ENCODE measurements at regions not wholly inside any gene's neighbourhood (a gene's known extent, or its start where the extent isn't known, plus 50 kb on each side); places are given as distances from the start of the nearest gene placed in this dataset.

- no peak for TF ChIP-seq FOXK2 (IDR thresholded peaks at IDR 0.05)
- TF ChIP-seq FOXM1 (IDR thresholded peaks at IDR 0.05; ENCODE audit: borderline replicate concordance), result no peak
- TF ChIP-seq SUZ12 (IDR thresholded peaks at IDR 0.05), result no peak
- TF ChIP-seq SP1 (IDR thresholded peaks at IDR 0.05), result no peak
- TF ChIP-seq TARDBP (IDR thresholded peaks at IDR 0.05), result no peak
- no peak for TF ChIP-seq ELF4 (IDR thresholded peaks at IDR 0.05)
- no peak for TF ChIP-seq CTBP1 (IDR thresholded peaks at IDR 0.05; ENCODE audit: borderline replicate concordance)
- TF ChIP-seq FOXA1 (IDR thresholded peaks at IDR 0.05), result no peak
- no peak for TF ChIP-seq PKNOX1 (IDR thresholded peaks at IDR 0.05)
- TF ChIP-seq ARNT (IDR thresholded peaks at IDR 0.05), result no peak
- no peak for TF ChIP-seq ZNF384 (IDR thresholded peaks at IDR 0.05)
- TF ChIP-seq BHLHE40 (IDR thresholded peaks at IDR 0.05; ENCODE audit: borderline replicate concordance), result no peak
- TF ChIP-seq HDGF (IDR thresholded peaks at IDR 0.05; ENCODE audit: borderline replicate concordance), result no peak
Measured at GRCh38 chr11:92916299-92916698, 53.2 kb upstream of the MTNR1B start.

All from HEK293T (cell line).